K562 (cell line): ENCODE measurements at regions not wholly inside any gene's neighbourhood (a gene's known extent, or its start where the extent isn't known, plus 50 kb on each side); places are given as distances from the start of the nearest gene placed in this dataset.

ENCODE experiments used
- ATAC-seq: fragments of 200-7000 bp; cut with Tn5 transposase; 3 replicates; pipeline ENCODE4 v1.9.1; 2020; ENCODE audit warnings: moderate library complexity
- BruUV-seq: library from RNA; stranded (reverse); fragments of 400-500 nt; replicated peaks from 2 replicates; lab custom pipeline; 2021; lab: Mats Ljungman, UMichigan
- CTCF ChIA-PET: fragments of 300-600 bp; formaldehyde crosslinking; extraction: SDS; loops from one replicate; lab custom pipeline; 2021; ENCODE audit warnings: low intra/inter-chr PET ratio; lab: Yijun Ruan, JAX
- POLR2A ChIA-PET: fragments of 300-600, 350-650 bp; sonication (Branson Sonifier 250); formaldehyde crosslinking; extraction: SDS; loops from one replicate; lab custom pipeline; 2021; ENCODE audit warnings: antibody characterized with exemption, inconsistent platforms; lab: Yijun Ruan, JAX
- DNase-seq, 4 experiments: peaks; one replicate each; pipeline versions ENCODE4 v3.0.0 to v3.0.0-alpha.2; 2011 to 2018; ENCODE audit warnings: low spot score in 3 of 4, mixed read lengths in 3 of 4; ENCODE audit errors: extremely low read depth in 1 of 4
- FAIRE-seq: peaks from 2 replicates; lab custom pipeline; 2011; peaks lifted over from hg19 to GRCh38; lab: Jason Lieb, UNC
- H2AFZ ChIP-seq: 2 replicates; pipeline ENCODE4 v1.6.0; 2011; ENCODE audit warnings: low read depth, low read length, control low read depth, inconsistent platforms
- H3K27ac ChIP-seq: fragments of 200-600 bp; 3 replicates; pipeline ENCODE4 v1.8.0; 2011; ENCODE audit warnings: low read depth, mild to moderate bottlenecking, control low read depth, inconsistent platforms, low read length, moderate library complexity, mixed read lengths; ENCODE audit errors: extremely low read depth
- H3K27me3 ChIP-seq, 2 experiments: fragments of 300-600 bp in 1 of 2; 2 replicates in 1 of 2; 3 replicates in 1 of 2; pipeline versions ENCODE4 v1.6.0 to v1.8.0; 2011; ENCODE audit warnings: inconsistent platforms in 2 of 2, low read length in 2 of 2, mild to moderate bottlenecking in 1 of 2, mixed read lengths in 1 of 2, moderate library complexity in 1 of 2; ENCODE audit not compliant: control insufficient read depth in 2 of 2, insufficient read depth in 2 of 2
- H3K36me3 ChIP-seq: fragments of 300-600 bp; 3 replicates; pipeline ENCODE4 v1.8.0; 2011; ENCODE audit warnings: mild to moderate bottlenecking, low read length, inconsistent platforms; ENCODE audit not compliant: control insufficient read depth, insufficient read depth
- H3K4me1 ChIP-seq, 2 experiments: fragments of 200-600 bp in 1 of 2; replicated peaks in 1 of 2; 2 replicates in 1 of 2; 3 replicates in 1 of 2; pipeline versions ENCODE4 v1.5.1 to v1.8.0; 2011; ENCODE audit warnings: inconsistent platforms in 2 of 2, low read length in 2 of 2, mild to moderate bottlenecking in 1 of 2, mixed read lengths in 1 of 2, moderate library complexity in 1 of 2; ENCODE audit not compliant: control insufficient read depth in 2 of 2, insufficient read depth in 2 of 2
- H3K4me2 ChIP-seq: 2 replicates; pipeline ENCODE4 v1.6.1; 2011; ENCODE audit warnings: low read length, control low read depth, inconsistent platforms, mixed read lengths; ENCODE audit not compliant: insufficient read depth
- H3K4me3 ChIP-seq: fragments of 200-600 bp; sonication (generic), shearing (Covaris generic); 2 replicates; pipeline ENCODE4 v1.5.1; 2016; ENCODE audit warnings: control low read depth, inconsistent platforms
- H3K79me2 ChIP-seq: fragments of 200-600 bp; 3 replicates; pipeline ENCODE4 v1.8.0; 2011; ENCODE audit warnings: low read length, inconsistent platforms; ENCODE audit not compliant: control insufficient read depth, insufficient read depth
- H3K9ac ChIP-seq, 2 experiments: 2 replicates each; pipeline versions ENCODE4 v1.6.0 to v1.6.1; 2011; ENCODE audit warnings: low read depth in 2 of 2, low read length in 2 of 2, control low read depth in 1 of 2, inconsistent platforms in 1 of 2, mild to moderate bottlenecking in 1 of 2, mixed read lengths in 1 of 2; ENCODE audit not compliant: insufficient read depth in 1 of 2
- H3K9me1 ChIP-seq: one replicate; pipeline ENCODE4 v1.6.0; 2011; ENCODE audit warnings: inconsistent platforms, mild to moderate bottlenecking, low read length, moderate library complexity; ENCODE audit not compliant: control insufficient read depth, insufficient read depth
- H3K9me3 ChIP-seq: replicated peaks from 2 replicates; pipeline ENCODE4 v1.5.1; 2011; ENCODE audit warnings: low read depth, low read length, inconsistent platforms; ENCODE audit not compliant: control insufficient read depth, insufficient read depth
- H4K20me1 ChIP-seq: replicated peaks from 2 replicates; pipeline ENCODE4 v1.6.1; 2011; ENCODE audit warnings: low read length, inconsistent platforms, mixed read lengths; ENCODE audit not compliant: control insufficient read depth, insufficient read depth
- CCAR2 ChIP-seq: fragments of 200-400 bp; formaldehyde crosslinking; IDR thresholded peaks from 2 replicates; pipeline ENCODE4 v1.6.1; 2017; ENCODE audit warnings: mild to moderate bottlenecking, low read depth, low read length
- E2F8 ChIP-seq: fragments of 450-650 bp; IDR thresholded peaks from 2 replicates; pipeline ENCODE4 v1.7.1; 2018; ENCODE audit warnings: mild to moderate bottlenecking, low read depth; ENCODE audit not compliant: partially characterized antibody
- GMEB1 ChIP-seq: fragments of 250-450 bp; sonication (Bioruptor Pico); IDR thresholded peaks from 2 replicates; pipeline ENCODE4 v1.4.0; 2020; ENCODE audit warnings: mild to moderate bottlenecking
- HDAC8 ChIP-seq: fragments of 450-650 bp; IDR thresholded peaks from 2 replicates; pipeline ENCODE4 v1.6.1; 2016; ENCODE audit warnings: mild to moderate bottlenecking, missing genetic modification characterization, moderate library complexity, missing compliant biosample characterization
- HSF4 ChIP-seq: fragments of 250-450 bp; sonication (Bioruptor Pico); IDR thresholded peaks from 2 replicates; pipeline ENCODE4 v2.1.2; 2022; ENCODE audit warnings: mild to moderate bottlenecking, moderate library complexity, borderline replicate concordance
- KLF1 ChIP-seq: fragments of 450-650 bp; IDR thresholded peaks from 2 replicates; pipeline ENCODE4 v1.6.1; 2016; ENCODE audit warnings: missing genetic modification characterization, missing compliant biosample characterization
- MIER1 ChIP-seq: fragments of 450-650 bp; IDR thresholded peaks from 2 replicates; pipeline ENCODE4 v1.6.1; 2016; ENCODE audit warnings: antibody characterized with exemption, mild to moderate bottlenecking, low read depth
- NFE2L1 ChIP-seq: fragments of 450-650 bp; IDR thresholded peaks from 2 replicates; pipeline ENCODE4 v1.6.1; 2016; ENCODE audit warnings: missing genetic modification characterization, low read depth, mild to moderate bottlenecking, missing compliant biosample characterization, moderate library complexity, borderline replicate concordance
- POLR2B ChIP-seq: fragments of 450-650 bp; IDR thresholded peaks from 2 replicates; pipeline ENCODE4 v1.6.1; 2018; ENCODE audit warnings: low read depth; ENCODE audit not compliant: partially characterized antibody
- POLR3G ChIP-seq: IDR thresholded peaks from 2 replicates; pipeline ENCODE4 v1.6.1; 2011; ENCODE audit not compliant: insufficient read length, insufficient replicate concordance; ENCODE audit errors: extremely low read depth
- RFX7 ChIP-seq: fragments of 250-450 bp; sonication (Bioruptor Pico); IDR thresholded peaks from 2 replicates; pipeline ENCODE4 v1.5.1; 2021; ENCODE audit warnings: mild to moderate bottlenecking
- SRSF7 ChIP-seq: fragments of 200-400 bp; formaldehyde crosslinking; optimal IDR thresholded peaks from 2 replicates; pipeline ENCODE3; 2017; ENCODE audit warnings: mild to moderate bottlenecking, low read depth, low read length
- ZBTB12 ChIP-seq: fragments of 250-450 bp; sonication (Bioruptor Pico); IDR thresholded peaks from 2 replicates; pipeline ENCODE4 v1.4.0; 2020
- ZNF121 ChIP-seq: sonication (generic); formaldehyde crosslinking; conservative IDR thresholded peaks from 2 replicates; pipeline ENCODE4 v1.8.0; 2022; ENCODE audit warnings: missing genetic modification reagents
- ZNF280B ChIP-seq: fragments of 250-450 bp; sonication (Bioruptor Pico); IDR thresholded peaks from 2 replicates; pipeline ENCODE4 v1.5.1; 2021; ENCODE audit warnings: mild to moderate bottlenecking
- ZNF311 ChIP-seq: fragments of 250-450 bp; sonication (Bioruptor Pico); IDR thresholded peaks from 2 replicates; pipeline ENCODE4 v1.4.0; 2020; ENCODE audit warnings: mild to moderate bottlenecking, moderate library complexity
- WGBS: fragments of 100-300 bp; shearing (Covaris generic); methylation state at CpG from one replicate; pipeline ENCODE4 v1.1.6; 2016; ENCODE audit warnings: low coverage, mixed read lengths; ENCODE audit not compliant: insufficient coverage; ENCODE audit errors: missing lambda C conversion rate; 5-methylcytosine and 5-hydroxymethylcytosine counted together
- in situ Hi-C: fragments of 300-500 bp; cut with MboI; formaldehyde crosslinking; loops from 4 replicates; pipeline ENCODE4 v1.15.0; 2018; ENCODE audit warnings: inconsistent platforms, mixed read lengths
- intact Hi-C: fragments of 100-400 bp; cut with micrococcal nuclease; formaldehyde crosslinking; loops from 2 replicates; pipeline ENCODE4 v1.14.2; 2022

GRCh38 chr18:14905350-14905749 is 157.4 kb downstream of the ANKRD30B start (continued):
- TF ChIP-seq ZNF280B (CRISPR knock-in tag), result no peak
- TF ChIP-seq MIER1, result no peak

- no peaks in the 10 kb centered on the region for H4K20me1 ChIP-seq
- FAIRE-seq (no peak), ATAC-seq (no peak), DNase-seq (no peak)
- no peaks in the 10 kb centered on the region for H3K79me2 ChIP-seq
- 0% methylated on average over 1 of the region's 1 CpG for WGBS
- intact Hi-C loops, result no loop called here
- H3K4me2 ChIP-seq, result no peak overlapping the region
- in situ Hi-C loops, result no loop called here
- no peak overlapping the region for H3K9ac ChIP-seq
- H2AFZ ChIP-seq, result no peak overlapping the region
- no peak overlapping the region for H3K27ac ChIP-seq
- BruUV-seq, result no TSS peak
- no peak overlapping the region for H3K4me3 ChIP-seq
- no peaks in the 10 kb centered on the region for H3K9me1 ChIP-seq
- no peaks in the 10 kb centered on the region for H3K9me3 ChIP-seq
- H3K27me3 ChIP-seq, result no peaks in the 10 kb centered on the region
- ChIA-PET POLR2A (no interaction called here), CTCF (no interaction called here)
- no peaks in the 10 kb centered on the region for H3K36me3 ChIP-seq
- no peaks in the 10 kb centered on the region for H3K4me1 ChIP-seq
- no peak for TF ChIP-seq POLR3G
- TF ChIP-seq HDAC8 (tag), result no peak
- TF ChIP-seq SRSF7, result no peak
- no peak for TF ChIP-seq ZBTB12 (CRISPR knock-in tag)
- no peak for TF ChIP-seq RFX7 (CRISPR knock-in tag)
- TF ChIP-seq GMEB1 (CRISPR knock-in tag), result no peak
- TF ChIP-seq POLR2B, result no peak
- TF ChIP-seq NFE2L1 (tag), result no peak
- TF ChIP-seq ZNF311, result no peak
- TF ChIP-seq CCAR2, result no peak
- no peak for TF ChIP-seq KLF1
- TF ChIP-seq ZNF121 (CRISPR knock-in tag), result no peak
- TF ChIP-seq E2F8, result no peak
- TF ChIP-seq HSF4 (CRISPR knock-in tag), result no peak
Measured at GRCh38 chr18:14905979-14906378, 158.0 kb downstream of the ANKRD30B start.
